DND-41 (cell line): ENCODE measurements at regions not wholly inside any gene's neighbourhood (a gene's known extent, or its start where the extent isn't known, plus 50 kb on each side); places are given as distances from the start of the nearest gene placed in this dataset.

ENCODE experiments used
- ATAC-seq: fragments of 200-7000 bp; cut with Tn5 transposase; 3 replicates; pipeline ENCODE4 v1.9.1; 2021; ENCODE audit warnings: low read depth; ENCODE audit not compliant: insufficient read depth
- DNase-seq: peaks from one replicate; pipeline ENCODE4 v3.0.0-alpha.2; 2020
- H2AFZ ChIP-seq: 2 replicates; pipeline ENCODE4 v1.6.0; 2012; ENCODE audit warnings: low read depth, low read length
- H3K27ac ChIP-seq: 2 replicates; pipeline ENCODE4 v1.5.1; 2012; ENCODE audit warnings: low read length, inconsistent platforms
- H3K27me3 ChIP-seq: fragments of 200-600 bp; sonication (generic); 2 replicates; pipeline ENCODE4 v1.6.0; 2012; ENCODE audit warnings: low read length, mild to moderate bottlenecking, inconsistent platforms; ENCODE audit not compliant: insufficient read depth, poor library complexity
- H3K36me3 ChIP-seq: 2 replicates; pipeline ENCODE4 v1.5.1; 2012; ENCODE audit warnings: low read length, inconsistent platforms; ENCODE audit not compliant: insufficient read depth
- H3K4me1 ChIP-seq: 2 replicates; pipeline ENCODE4 v1.5.1; 2012; ENCODE audit warnings: mild to moderate bottlenecking, low read length; ENCODE audit not compliant: insufficient read depth
- H3K4me2 ChIP-seq: 2 replicates; pipeline ENCODE4 v1.6.0; 2012; ENCODE audit warnings: mild to moderate bottlenecking, moderate library complexity, low read length, inconsistent platforms; ENCODE audit not compliant: insufficient read depth
- H3K4me3 ChIP-seq, 2 experiments: fragments of 200-600 bp in 1 of 2; shearing (Covaris generic) in 1 of 2; 2 replicates each; pipeline ENCODE4 v1.5.1; 2012 to 2016; ENCODE audit warnings: inconsistent platforms in 2 of 2, low read length in 2 of 2, mild to moderate bottlenecking in 2 of 2, low read depth in 1 of 2, moderate library complexity in 1 of 2
- H3K79me2 ChIP-seq: 2 replicates; pipeline ENCODE4 v1.6.0; 2012; ENCODE audit warnings: low read length, inconsistent platforms; ENCODE audit not compliant: insufficient read depth
- H3K9ac ChIP-seq: 2 replicates; pipeline ENCODE4 v1.6.0; 2012; ENCODE audit warnings: low read depth, mild to moderate bottlenecking, inconsistent platforms, low read length, moderate library complexity
- H3K9me3 ChIP-seq: 2 replicates; pipeline ENCODE4 v1.5.1; 2012; ENCODE audit warnings: low read length, moderate library complexity, mild to moderate bottlenecking, inconsistent platforms; ENCODE audit not compliant: insufficient read depth, severe bottlenecking
- H4K20me1 ChIP-seq: 2 replicates; pipeline ENCODE4 v1.6.0; 2012; ENCODE audit warnings: low read length; ENCODE audit not compliant: insufficient read depth
- CTCF ChIP-seq: IDR thresholded peaks from 2 replicates; pipeline ENCODE4 v1.5.1; 2012; ENCODE audit warnings: borderline replicate concordance, low read length, moderate library complexity, mild to moderate bottlenecking; ENCODE audit not compliant: poor library complexity, severe bottlenecking; ENCODE audit errors: extremely low read depth
- EZH2 ChIP-seq: IDR thresholded peaks from 3 replicates; pipeline ENCODE4 v1.6.1; 2012; ENCODE audit warnings: borderline replicate concordance, low read depth, mild to moderate bottlenecking, moderate library complexity, low read length, inconsistent platforms; ENCODE audit not compliant: severe bottlenecking

GRCh38 chr6:37576336-37576737, 76.6 kb upstream of the CCDC167 start:
- no peaks in the 10 kb centered on the region for H3K9me3 ChIP-seq
- H3K4me3 ChIP-seq: no peak overlapping the region
- H3K4me1 ChIP-seq: no peaks in the 10 kb centered on the region
- H3K27me3 ChIP-seq: peaks cover 11% of the 10 kb centered on the region
- no peak overlapping the region for H3K9ac ChIP-seq
- no peak for DNase-seq
- H3K79me2 ChIP-seq: no peaks in the 10 kb centered on the region
- no peaks in the 10 kb centered on the region for H3K36me3 ChIP-seq
- no peak overlapping the region for H3K4me2 ChIP-seq
- H4K20me1 ChIP-seq: 0 out of 2 replicates have a peak, but pooled peaks cover 5% of the 10 kb centered on the region
- TF ChIP-seq CTCF: no peak
- no peak overlapping the region for H2AFZ ChIP-seq
- H3K27ac ChIP-seq: no peak overlapping the region
- ATAC-seq: no peak

GRCh38 chr6:37575221-37575620, 75.5 kb upstream of the CCDC167 start:
- Histone ChIP-seq H3K4me3 (no peak overlapping the region), H4K20me1 (0 out of 2 replicates have a peak, but pooled peaks cover 5% of the 10 kb centered on the region), H3K27ac (no peak overlapping the region), H3K36me3 (no peaks in the 10 kb centered on the region), H3K9me3 (no peaks in the 10 kb centered on the region), H3K9ac (no peak overlapping the region), H3K27me3 (peaks cover 11% of the 10 kb centered on the region), H3K4me1 (no peaks in the 10 kb centered on the region), H3K4me2 (no peak overlapping the region), H2AFZ (no peak overlapping the region), H3K79me2 (no peaks in the 10 kb centered on the region)
- DNase-seq: no peak
- TF ChIP-seq EZH2: no peak
- TF ChIP-seq CTCF: no peak
- no peak for ATAC-seq

- TF ChIP-seq EZH2: no peak
- no peak for TF ChIP-seq CTCF
- DNase-seq (no peak), ATAC-seq (no peak)
- Histone ChIP-seq H3K27me3 (peaks cover 3% of the 10 kb centered on the region), H3K79me2 (no peaks in the 10 kb centered on the region), H3K4me3 (no peak overlapping the region), H3K36me3 (no peaks in the 10 kb centered on the region), H3K9me3 (no peaks in the 10 kb centered on the region), H3K4me2 (no peak overlapping the region), H3K9ac (no peak overlapping the region), H3K4me1 (no peaks in the 10 kb centered on the region), H4K20me1 (no peaks in the 10 kb centered on the region), H2AFZ (no peak overlapping the region), H3K27ac (no peak overlapping the region)
These were observed 72.6 kb upstream of the CCDC167 start for GRCh38 chr6:37572334-37572733.

- DNase-seq (no peak), ATAC-seq (no peak)
- H3K9me3 ChIP-seq: no peaks in the 10 kb centered on the region
- no peak overlapping the region for H2AFZ ChIP-seq
- H3K36me3 ChIP-seq: no peaks in the 10 kb centered on the region
- TF ChIP-seq CTCF: no peak
- no peak for TF ChIP-seq EZH2
- H3K79me2 ChIP-seq: no peaks in the 10 kb centered on the region
- H3K4me3 ChIP-seq: no peak overlapping the region
- H3K4me1 ChIP-seq: peaks cover 6% of the 10 kb centered on the region; the same call in 1 of the 2 replicates
- H3K27ac ChIP-seq: no peak overlapping the region
- no peak overlapping the region for H3K4me2 ChIP-seq
- no peak overlapping the region for H3K9ac ChIP-seq
- H3K27me3 ChIP-seq: peaks cover 6% of the 10 kb centered on the region
- no peaks in the 10 kb centered on the region; the same call in 1 of the 2 replicates for H4K20me1 ChIP-seq
These were observed 70.9 kb upstream of the CCDC167 start for GRCh38 chr6:37570482-37571133.
